Transverse colon (tissue), 4 donors: ENCODE measurements at regions not wholly inside any gene's neighbourhood (a gene's known extent, or its start where the extent isn't known, plus 50 kb on each side); places are given as distances from the start of the nearest gene placed in this dataset.

Experiments
- EP300 ChIP-seq: sonication (generic); formaldehyde crosslinking; IDR thresholded peaks from one replicate; pipeline ENCODE4 v1.6.1; 2017; ENCODE audit warnings: antibody characterized with exemption, low read depth
- POLR2A ChIP-seq: fragments of 450-650 bp; IDR thresholded peaks from one replicate; pipeline ENCODE4 v1.6.1; 2016; ENCODE audit warnings: antibody characterized with exemption, mild to moderate bottlenecking, moderate library complexity
- POLR2AphosphoS5 ChIP-seq, 3 donors: sonication (generic); formaldehyde crosslinking; IDR thresholded peaks; one replicate each; pipeline ENCODE4 v1.6.1; 2016; ENCODE audit warnings: antibody characterized with exemption in 3 of 3
- TF ChIP-seq, protein P1 (sequence below), 5 experiments: fragments of 200-600 bp in 3 of 5; fragments of 450-650 bp in 2 of 5; sonication (generic) in 3 of 5; IDR thresholded peaks; 1 replicate in 2 of 5; 2 replicates in 3 of 5; pipeline ENCODE4 v1.5.1; 2016 to 2017; ENCODE audit warnings: antibody characterized with exemption in 5 of 5, inconsistent platforms in 3 of 5, mild to moderate bottlenecking in 2 of 5, moderate library complexity in 1 of 5

DNA sequence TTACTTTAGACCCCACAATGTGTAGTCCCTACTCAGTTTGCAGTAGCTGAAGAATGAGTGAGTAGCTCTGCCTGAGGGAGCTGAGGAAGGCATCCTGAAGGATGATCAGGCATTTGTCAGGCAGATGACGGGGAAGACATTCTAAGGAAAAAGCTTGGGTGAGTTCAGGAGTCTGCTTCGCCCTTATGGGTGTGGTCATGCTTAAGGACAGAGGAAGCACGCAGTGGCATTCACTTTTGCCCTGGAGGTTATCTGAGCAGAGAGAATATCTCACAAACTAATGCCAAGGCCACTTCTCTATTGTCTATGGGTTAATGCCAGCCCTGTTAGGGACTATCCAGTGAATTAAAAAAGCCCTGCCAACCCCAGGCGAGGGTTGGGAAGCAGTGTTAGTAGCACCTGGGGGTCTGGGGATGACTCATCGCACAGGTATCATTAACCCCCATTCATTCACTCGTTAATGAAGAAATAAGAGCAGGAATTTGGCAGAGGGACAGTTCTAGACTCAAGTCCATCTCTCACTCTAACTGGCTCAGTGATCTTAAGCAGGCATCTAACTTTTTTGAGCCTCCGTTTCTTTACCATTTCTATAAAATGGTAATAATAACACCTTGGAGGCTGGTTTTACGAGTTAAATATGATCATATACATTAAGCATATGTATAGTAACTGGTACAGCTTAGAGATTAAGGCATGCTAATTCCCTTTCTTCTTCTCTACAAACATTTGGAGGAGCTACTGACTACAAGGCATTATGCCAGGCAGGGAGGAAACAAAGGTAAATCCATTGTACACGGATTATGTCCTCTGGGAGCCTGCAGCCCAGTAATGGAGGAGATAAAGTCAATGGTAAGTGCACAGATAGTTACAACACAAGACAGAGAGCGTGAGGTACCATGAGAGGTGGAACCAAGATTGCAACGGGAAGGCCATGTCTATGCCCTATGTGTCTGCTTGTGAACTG is 93.2 kb upstream of the AKIRIN2 start:
- TF ChIP-seq, protein P1, sequence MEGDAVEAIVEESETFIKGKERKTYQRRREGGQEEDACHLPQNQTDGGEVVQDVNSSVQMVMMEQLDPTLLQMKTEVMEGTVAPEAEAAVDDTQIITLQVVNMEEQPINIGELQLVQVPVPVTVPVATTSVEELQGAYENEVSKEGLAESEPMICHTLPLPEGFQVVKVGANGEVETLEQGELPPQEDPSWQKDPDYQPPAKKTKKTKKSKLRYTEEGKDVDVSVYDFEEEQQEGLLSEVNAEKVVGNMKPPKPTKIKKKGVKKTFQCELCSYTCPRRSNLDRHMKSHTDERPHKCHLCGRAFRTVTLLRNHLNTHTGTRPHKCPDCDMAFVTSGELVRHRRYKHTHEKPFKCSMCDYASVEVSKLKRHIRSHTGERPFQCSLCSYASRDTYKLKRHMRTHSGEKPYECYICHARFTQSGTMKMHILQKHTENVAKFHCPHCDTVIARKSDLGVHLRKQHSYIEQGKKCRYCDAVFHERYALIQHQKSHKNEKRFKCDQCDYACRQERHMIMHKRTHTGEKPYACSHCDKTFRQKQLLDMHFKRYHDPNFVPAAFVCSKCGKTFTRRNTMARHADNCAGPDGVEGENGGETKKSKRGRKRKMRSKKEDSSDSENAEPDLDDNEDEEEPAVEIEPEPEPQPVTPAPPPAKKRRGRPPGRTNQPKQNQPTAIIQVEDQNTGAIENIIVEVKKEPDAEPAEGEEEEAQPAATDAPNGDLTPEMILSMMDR (IDR thresholded peaks at IDR 0.05), result no peak
- TF ChIP-seq POLR2A (no peak), POLR2AphosphoS5 (IDR thresholded peaks at IDR 0.05) (no peak), EP300 (no peak)
